ENCODE measurements at regions not wholly inside any gene's neighbourhood (a gene's known extent, or its start where the extent isn't known, plus 50 kb on each side); places are given as distances from the start of the nearest gene placed in this dataset.

DNA sequence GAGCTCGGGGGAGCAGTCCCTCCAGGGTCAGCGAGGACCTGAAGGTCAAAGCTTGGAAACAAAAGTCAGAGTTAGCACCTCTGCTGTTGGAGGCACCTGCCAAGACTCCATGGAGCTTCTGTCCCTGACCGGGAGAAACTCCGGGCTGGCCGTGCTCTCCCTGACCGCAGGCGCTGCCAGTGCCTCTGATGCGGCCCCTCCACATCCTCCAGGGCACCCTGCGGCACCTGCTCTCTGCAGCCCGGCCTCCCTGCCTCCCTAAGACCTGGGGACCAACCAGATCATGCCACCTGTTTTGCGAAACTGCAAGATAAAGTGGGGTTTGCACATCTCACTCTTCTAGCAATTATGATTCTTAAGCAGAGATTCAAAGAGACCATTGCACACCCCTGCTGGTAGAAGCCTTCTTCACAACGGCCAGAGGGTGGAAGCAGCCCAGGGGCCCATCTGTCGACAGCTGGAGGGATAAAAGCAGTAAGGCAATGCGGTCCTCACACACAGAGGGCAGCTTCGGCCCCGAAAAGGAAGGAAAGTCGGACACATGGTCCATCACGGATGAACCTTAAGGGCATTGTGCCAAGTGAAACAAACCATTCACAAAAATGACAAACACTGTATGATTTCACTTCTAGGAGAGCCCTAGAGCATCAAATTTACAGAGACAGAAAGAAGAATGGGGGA, 477.1 kb downstream of the BRD1 start:
- H3K27ac ChIP-seq (replicated peaks), result no peak overlapping the region
- no peak for DNase-seq (ENCODE audit: low read depth in 1 of 2, low spot score in 1 of 2)
- H3K27me3 ChIP-seq (ENCODE audit: insufficient read depth, poor library complexity, severe bottlenecking), result peaks cover 2% of the 10 kb centered on the region
- H3K4me3 ChIP-seq (replicated peaks; ENCODE audit: insufficient read depth, low read length), result no peak overlapping the region
- TF ChIP-seq, protein P1, sequence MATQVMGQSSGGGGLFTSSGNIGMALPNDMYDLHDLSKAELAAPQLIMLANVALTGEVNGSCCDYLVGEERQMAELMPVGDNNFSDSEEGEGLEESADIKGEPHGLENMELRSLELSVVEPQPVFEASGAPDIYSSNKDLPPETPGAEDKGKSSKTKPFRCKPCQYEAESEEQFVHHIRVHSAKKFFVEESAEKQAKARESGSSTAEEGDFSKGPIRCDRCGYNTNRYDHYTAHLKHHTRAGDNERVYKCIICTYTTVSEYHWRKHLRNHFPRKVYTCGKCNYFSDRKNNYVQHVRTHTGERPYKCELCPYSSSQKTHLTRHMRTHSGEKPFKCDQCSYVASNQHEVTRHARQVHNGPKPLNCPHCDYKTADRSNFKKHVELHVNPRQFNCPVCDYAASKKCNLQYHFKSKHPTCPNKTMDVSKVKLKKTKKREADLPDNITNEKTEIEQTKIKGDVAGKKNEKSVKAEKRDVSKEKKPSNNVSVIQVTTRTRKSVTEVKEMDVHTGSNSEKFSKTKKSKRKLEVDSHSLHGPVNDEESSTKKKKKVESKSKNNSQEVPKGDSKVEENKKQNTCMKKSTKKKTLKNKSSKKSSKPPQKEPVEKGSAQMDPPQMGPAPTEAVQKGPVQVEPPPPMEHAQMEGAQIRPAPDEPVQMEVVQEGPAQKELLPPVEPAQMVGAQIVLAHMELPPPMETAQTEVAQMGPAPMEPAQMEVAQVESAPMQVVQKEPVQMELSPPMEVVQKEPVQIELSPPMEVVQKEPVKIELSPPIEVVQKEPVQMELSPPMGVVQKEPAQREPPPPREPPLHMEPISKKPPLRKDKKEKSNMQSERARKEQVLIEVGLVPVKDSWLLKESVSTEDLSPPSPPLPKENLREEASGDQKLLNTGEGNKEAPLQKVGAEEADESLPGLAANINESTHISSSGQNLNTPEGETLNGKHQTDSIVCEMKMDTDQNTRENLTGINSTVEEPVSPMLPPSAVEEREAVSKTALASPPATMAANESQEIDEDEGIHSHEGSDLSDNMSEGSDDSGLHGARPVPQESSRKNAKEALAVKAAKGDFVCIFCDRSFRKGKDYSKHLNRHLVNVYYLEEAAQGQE (IDR thresholded peaks at IDR 0.05; ENCODE audit: insufficient replicate concordance, low read depth), result no peak
- no peak for TF ChIP-seq GABPA (IDR thresholded peaks at IDR 0.05; ENCODE audit: low read depth)
- TF ChIP-seq POLR2AphosphoS5 (IDR thresholded peaks at IDR 0.05; ENCODE audit: low read depth), result no peak
- TF ChIP-seq, protein P2, sequence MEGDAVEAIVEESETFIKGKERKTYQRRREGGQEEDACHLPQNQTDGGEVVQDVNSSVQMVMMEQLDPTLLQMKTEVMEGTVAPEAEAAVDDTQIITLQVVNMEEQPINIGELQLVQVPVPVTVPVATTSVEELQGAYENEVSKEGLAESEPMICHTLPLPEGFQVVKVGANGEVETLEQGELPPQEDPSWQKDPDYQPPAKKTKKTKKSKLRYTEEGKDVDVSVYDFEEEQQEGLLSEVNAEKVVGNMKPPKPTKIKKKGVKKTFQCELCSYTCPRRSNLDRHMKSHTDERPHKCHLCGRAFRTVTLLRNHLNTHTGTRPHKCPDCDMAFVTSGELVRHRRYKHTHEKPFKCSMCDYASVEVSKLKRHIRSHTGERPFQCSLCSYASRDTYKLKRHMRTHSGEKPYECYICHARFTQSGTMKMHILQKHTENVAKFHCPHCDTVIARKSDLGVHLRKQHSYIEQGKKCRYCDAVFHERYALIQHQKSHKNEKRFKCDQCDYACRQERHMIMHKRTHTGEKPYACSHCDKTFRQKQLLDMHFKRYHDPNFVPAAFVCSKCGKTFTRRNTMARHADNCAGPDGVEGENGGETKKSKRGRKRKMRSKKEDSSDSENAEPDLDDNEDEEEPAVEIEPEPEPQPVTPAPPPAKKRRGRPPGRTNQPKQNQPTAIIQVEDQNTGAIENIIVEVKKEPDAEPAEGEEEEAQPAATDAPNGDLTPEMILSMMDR (IDR thresholded peaks at IDR 0.05; ENCODE audit: insufficient read depth, low read length), result no peak
- TF ChIP-seq SPI1 (IDR thresholded peaks at IDR 0.05; ENCODE audit: borderline replicate concordance, low read depth), result no peak

DNA sequence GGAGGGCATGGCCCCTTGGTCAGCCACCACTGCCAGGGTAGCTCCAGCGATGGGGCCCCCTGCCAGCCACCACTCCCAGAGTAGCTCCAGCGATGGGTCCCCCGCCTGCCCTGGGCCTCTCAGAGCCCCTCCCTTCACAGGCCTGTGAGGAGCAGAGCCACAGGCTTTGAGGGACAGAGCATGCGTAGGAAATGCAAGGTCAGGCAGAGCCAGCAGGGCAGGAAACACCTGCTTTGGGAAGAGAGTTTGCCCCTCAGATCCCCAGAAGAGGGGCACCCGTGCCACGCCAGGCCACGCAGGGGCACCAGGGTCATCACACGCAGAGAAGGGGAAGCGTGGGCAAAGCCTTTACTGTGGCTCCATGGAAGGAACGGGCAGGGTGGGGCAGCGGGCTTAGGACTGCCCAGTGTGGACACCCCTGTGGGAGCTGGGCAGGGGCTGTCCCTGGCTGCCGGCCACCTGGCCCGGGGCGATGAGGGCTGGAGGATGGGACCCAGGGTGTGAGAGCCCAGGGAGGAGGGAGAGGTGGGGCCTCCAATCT, 477.8 kb downstream of the BRD1 start:
- H3K27ac ChIP-seq (replicated peaks), result no peak overlapping the region
- peaks cover 2% of the 10 kb centered on the region for H3K27me3 ChIP-seq (ENCODE audit: insufficient read depth, poor library complexity, severe bottlenecking)
- no peak for DNase-seq (ENCODE audit: low read depth in 1 of 2, low spot score in 1 of 2)
- no peak overlapping the region for H3K4me3 ChIP-seq (replicated peaks; ENCODE audit: insufficient read depth, low read length)
- TF ChIP-seq POLR2AphosphoS5 (IDR thresholded peaks at IDR 0.05; ENCODE audit: low read depth) (no peak), GABPA (IDR thresholded peaks at IDR 0.05; ENCODE audit: low read depth) (no peak), SPI1 (IDR thresholded peaks at IDR 0.05; ENCODE audit: borderline replicate concordance, low read depth) (no peak)
- TF ChIP-seq, protein P1 (IDR thresholded peaks at IDR 0.05; ENCODE audit: insufficient replicate concordance, low read depth), result no peak
- TF ChIP-seq, protein P2 (IDR thresholded peaks at IDR 0.05; ENCODE audit: insufficient read depth, low read length), result no peak

DNA sequence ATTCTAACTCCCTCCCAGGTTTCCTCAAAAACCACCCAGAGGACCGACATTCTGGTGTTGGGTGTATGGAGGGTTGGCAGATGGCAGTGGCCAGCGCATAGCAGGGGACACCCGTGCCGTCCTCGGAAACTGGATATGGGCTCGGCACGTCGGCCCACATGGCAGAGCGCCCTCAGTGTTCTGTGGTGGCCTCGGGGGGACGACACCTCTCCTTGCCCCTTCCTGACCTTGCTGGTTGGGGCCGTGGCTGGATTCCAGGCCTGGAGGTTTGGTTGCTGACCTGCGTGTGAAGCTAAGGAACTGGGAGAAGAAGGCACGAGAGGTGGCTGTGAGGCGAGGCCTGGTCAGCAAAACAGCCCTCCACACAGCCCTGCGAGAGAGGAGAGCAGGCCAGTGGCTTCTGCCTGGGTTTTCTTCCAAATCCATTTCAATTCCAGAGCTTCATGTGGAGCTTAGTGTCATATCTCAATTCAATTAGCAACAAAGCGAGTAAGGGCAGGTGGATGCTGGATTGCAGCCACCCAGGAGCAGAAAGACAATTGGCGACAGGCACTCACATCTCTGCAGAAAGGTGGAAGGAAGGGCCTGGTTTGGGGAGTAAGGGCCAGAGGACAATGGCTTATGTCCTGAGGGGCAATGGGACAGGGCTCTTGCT, 478.4 kb downstream of the BRD1 start:
- TF ChIP-seq, protein P1 (IDR thresholded peaks at IDR 0.05; ENCODE audit: insufficient replicate concordance, low read depth), result no peak
- TF ChIP-seq GABPA (IDR thresholded peaks at IDR 0.05; ENCODE audit: low read depth), result no peak
- Histone ChIP-seq H3K27ac (replicated peaks) (no peak overlapping the region), H3K4me3 (replicated peaks; ENCODE audit: insufficient read depth, low read length) (no peak overlapping the region), H3K27me3 (ENCODE audit: insufficient read depth, poor library complexity, severe bottlenecking) (peaks cover 2% of the 10 kb centered on the region)
- no peak for DNase-seq (ENCODE audit: low read depth in 1 of 2, low spot score in 1 of 2)

Data from HL-60 (cell line).